WERI-Rb-1 (cell line): ENCODE measurements at regions not wholly inside any gene's neighbourhood (a gene's known extent, or its start where the extent isn't known, plus 50 kb on each side); places are given as distances from the start of the nearest gene placed in this dataset.

Experiments used
- DNase-seq: peaks from one replicate; pipeline ENCODE4 v3.0.0-alpha.2; 2020
- H3K27ac ChIP-seq: fragments of 250-450 bp; sonication (Bioruptor Pico); 2 replicates; pipeline ENCODE4 v1.5.1; 2020; ENCODE audit warnings: mild to moderate bottlenecking, moderate library complexity
- H3K27me3 ChIP-seq: fragments of 250-450 bp; sonication (Bioruptor Pico); 2 replicates; pipeline ENCODE4 v1.5.1; 2021; ENCODE audit warnings: mild to moderate bottlenecking, low read depth, moderate library complexity; ENCODE audit not compliant: insufficient read depth, severe bottlenecking
- H3K36me3 ChIP-seq: fragments of 250-450 bp; sonication (Bioruptor Pico); 2 replicates; pipeline ENCODE4 v1.5.1; 2020; ENCODE audit warnings: mild to moderate bottlenecking, moderate library complexity
- H3K4me3 ChIP-seq: 2 replicates; pipeline ENCODE4 v1.5.1; 2011; ENCODE audit warnings: low read depth, mild to moderate bottlenecking, control low read depth, low read length
- H3K9me3 ChIP-seq: fragments of 250-450 bp; sonication (Bioruptor Pico); 2 replicates; pipeline ENCODE4 v1.5.1; 2021; ENCODE audit warnings: mild to moderate bottlenecking, moderate library complexity; ENCODE audit not compliant: severe bottlenecking
- CTCF ChIP-seq: IDR thresholded peaks from 2 replicates; pipeline ENCODE4 v1.5.1; 2011; ENCODE audit warnings: low read depth, mild to moderate bottlenecking, control low read depth, inconsistent platforms, low read length

DNA sequence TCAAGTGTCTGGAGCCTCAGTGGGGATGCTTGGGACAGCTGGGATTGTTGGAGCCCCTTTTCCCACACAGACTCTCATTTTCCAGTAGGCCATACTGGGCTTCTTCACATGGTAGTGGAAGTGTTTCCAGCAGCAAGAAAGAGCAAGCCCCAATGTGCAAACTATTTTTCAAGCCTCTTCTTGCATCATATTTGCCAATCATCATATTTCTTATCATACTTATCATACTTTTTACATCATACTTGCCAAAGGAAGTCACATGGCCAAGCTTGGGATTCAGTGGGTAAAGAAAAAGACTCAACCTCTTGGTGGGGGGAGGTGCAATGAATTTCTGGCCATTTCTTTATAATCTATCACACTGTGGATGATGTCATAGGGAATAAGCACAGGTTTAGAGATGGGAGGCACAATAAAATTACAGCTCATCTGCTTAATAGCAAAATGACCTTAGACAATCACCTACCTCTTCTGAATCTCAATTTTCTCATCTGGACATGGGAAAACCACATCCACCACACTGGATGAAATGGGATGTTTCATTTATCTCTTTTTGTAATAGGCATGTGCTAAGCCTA lies 174.2 kb downstream of the MID1IP1 start:
- DNase-seq = no peak
- no peak for TF ChIP-seq CTCF
- Histone ChIP-seq H3K27ac (no peak overlapping the region), H3K4me3 (no peak overlapping the region), H3K9me3 (no peaks in the 10 kb centered on the region), H3K27me3 (no peaks in the 10 kb centered on the region), H3K36me3 (no peaks in the 10 kb centered on the region)

- DNase-seq = no peak
- Histone ChIP-seq H3K4me3 (no peak overlapping the region), H3K36me3 (no peaks in the 10 kb centered on the region), H3K9me3 (no peaks in the 10 kb centered on the region), H3K27me3 (no peaks in the 10 kb centered on the region), H3K27ac (no peak overlapping the region)
- no peak for TF ChIP-seq CTCF
Observed at GRCh38 chrX:38982370-38982769, 181.1 kb downstream of the MID1IP1 start.

GRCh38 chrX:38982843-38983242 lies 181.6 kb downstream of the MID1IP1 start:
- no peaks in the 10 kb centered on the region for H3K36me3 ChIP-seq
- H3K27ac ChIP-seq = no peak overlapping the region
- no peak for TF ChIP-seq CTCF
- H3K9me3 ChIP-seq = no peaks in the 10 kb centered on the region
- DNase-seq = no peak
- no peaks in the 10 kb centered on the region for H3K27me3 ChIP-seq
- no peak overlapping the region for H3K4me3 ChIP-seq

DNA sequence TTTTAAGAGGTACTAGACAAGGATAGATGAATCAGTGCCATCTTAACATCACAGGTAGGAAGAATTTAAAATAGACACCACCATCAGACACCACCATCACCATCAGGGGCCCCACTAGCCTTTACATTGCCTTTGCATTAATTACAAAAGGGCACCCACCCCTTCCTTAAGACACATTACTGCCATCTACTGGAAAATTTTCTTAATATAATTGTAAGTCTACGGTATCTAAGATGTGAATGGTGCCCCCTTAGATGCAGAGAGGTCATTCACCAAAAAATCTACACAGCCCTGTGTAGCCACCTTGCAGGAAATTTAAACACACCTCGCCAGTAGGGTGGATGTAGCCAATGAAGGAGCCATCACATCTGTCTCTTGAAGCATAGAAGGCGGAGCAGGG lies 184.1 kb downstream of the MID1IP1 start:
- TF ChIP-seq CTCF = no peak
- no peak for DNase-seq
- Histone ChIP-seq H3K4me3 (no peak overlapping the region), H3K27ac (no peak overlapping the region), H3K27me3 (no peaks in the 10 kb centered on the region), H3K9me3 (no peaks in the 10 kb centered on the region), H3K36me3 (no peaks in the 10 kb centered on the region)

GRCh38 chrX:38985945-38986344 lies 184.7 kb downstream of the MID1IP1 start:
- H3K4me3 ChIP-seq = no peak overlapping the region
- no peak for TF ChIP-seq CTCF
- no peaks in the 10 kb centered on the region for H3K27me3 ChIP-seq
- no peak overlapping the region for H3K27ac ChIP-seq
- no peak for DNase-seq
- no peaks in the 10 kb centered on the region for H3K36me3 ChIP-seq
- H3K9me3 ChIP-seq = no peaks in the 10 kb centered on the region

- TF ChIP-seq CTCF = 0 out of 2 replicates have a peak, but pooled peaks have one; percentile 21
- Histone ChIP-seq H3K4me3 (no peak overlapping the region), H3K9me3 (no peaks in the 10 kb centered on the region), H3K27ac (peak overlapping the region; percentile 53; the same call in 1 of the 2 replicates), H3K27me3 (no peaks in the 10 kb centered on the region), H3K36me3 (no peaks in the 10 kb centered on the region)
- DNase-seq = peak; percentile 17
Observed at GRCh38 chrX:38986586-38986985, 185.3 kb downstream of the MID1IP1 start.
